Superior temporal gyrus (tissue), 1 donor: ENCODE measurements at regions not wholly inside any gene's neighbourhood (a gene's known extent, or its start where the extent isn't known, plus 50 kb on each side); places are given as distances from the start of the nearest gene placed in this dataset.

Experiments
- DNase-seq: peaks from one replicate; pipeline ENCODE4 v3.0.0-alpha.2; 2016; ENCODE audit errors: extremely low spot score

GRCh38 chr2:164439885-164440284 is 181.4 kb downstream of the GRB14 start:
- DNase-seq: no peak

- no peak for DNase-seq
Measured at GRCh38 chr2:164439235-164439634, 182.0 kb downstream of the GRB14 start.

- DNase-seq: no peak
Measured at GRCh38 chr2:164438490-164439205, 182.6 kb downstream of the GRB14 start.

DNA sequence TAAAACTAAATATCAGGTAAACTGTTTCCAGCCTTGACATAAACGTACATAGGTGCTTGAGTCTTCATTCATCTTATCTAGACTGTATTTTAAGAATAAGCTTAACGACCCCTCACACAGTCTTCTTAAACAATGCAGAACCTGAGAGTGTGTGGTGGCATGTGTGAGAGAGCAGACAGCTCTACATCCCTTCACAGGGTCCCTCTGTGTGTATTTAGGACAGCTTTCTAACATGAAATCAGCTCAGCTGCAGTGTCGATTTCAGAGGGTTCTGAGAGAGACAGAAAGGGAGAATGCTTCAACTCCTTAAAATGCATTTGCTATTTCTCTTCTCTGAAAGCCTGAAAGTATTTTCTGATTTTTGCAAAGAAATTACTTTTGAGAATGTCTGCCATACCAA is 185.2 kb downstream of the GRB14 start:
- no peak for DNase-seq

- peak; percentile 84 for DNase-seq
Measured at GRCh38 chr2:164430166-164430783, 191.0 kb downstream of the GRB14 start.

DNA sequence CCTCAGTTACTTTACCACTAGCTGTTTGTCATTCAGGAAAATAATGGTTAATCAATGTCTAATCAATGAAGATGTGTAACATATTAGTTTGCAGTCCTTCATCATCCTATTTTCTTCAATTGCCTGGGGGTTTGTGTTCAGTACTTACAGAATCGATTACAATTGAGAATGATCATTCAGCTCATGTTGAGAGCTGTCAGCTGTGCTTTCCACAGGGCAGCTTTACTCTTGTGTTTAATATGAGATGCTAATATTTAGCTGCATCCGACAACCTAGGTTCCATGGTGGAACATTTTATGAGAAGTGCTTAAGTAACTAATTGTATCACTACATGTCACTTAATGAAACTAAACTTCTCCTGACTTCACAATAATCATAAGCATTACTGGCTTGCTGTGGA is 191.9 kb downstream of the GRB14 start:
- DNase-seq: no peak

- no peak for DNase-seq
Measured at GRCh38 chr2:164427111-164427510, 194.2 kb downstream of the GRB14 start.

GRCh38 chr2:164420787-164421186 is 200.5 kb downstream of the GRB14 start:
- DNase-seq: no peak

DNA sequence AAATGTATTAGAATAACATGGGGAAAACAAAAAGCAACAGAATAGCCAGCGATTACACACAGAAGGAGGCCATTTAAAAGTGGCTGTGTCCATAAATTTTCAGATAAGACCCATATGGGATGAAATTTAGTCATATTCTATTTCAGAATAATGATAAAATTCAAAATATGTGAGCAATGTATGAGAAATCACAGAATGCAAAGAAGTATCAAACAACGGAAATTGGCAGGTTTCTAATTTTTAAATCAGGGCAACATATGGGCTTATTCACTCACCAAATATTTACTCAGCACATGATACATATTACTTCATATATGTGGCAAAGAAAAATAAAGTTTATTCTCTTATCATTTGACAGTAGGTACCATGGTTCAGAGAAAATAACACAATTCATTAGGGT is 208.5 kb downstream of the GRB14 start:
- no peak for DNase-seq

DNA sequence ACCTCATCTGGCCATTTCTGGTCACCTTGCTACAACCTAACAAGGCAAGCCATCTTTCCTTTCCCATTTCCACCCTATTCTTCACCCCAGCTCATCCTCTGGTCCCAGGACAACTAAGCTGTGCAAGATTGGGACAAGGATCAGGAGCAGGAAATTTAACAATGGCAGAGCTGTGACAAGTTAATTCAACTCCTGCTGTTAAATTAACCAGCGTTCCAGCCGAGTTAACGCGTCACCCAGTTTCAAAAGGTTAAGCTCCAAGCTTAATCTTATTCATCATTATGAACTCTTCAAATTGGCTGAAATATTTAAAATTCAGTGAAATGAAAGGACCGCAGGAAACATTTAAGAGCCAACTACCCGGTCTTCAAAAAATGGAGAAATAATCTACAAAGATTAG is 231.9 kb downstream of the GRB14 start:
- DNase-seq: no peak

GRCh38 chr2:164388511-164388910 is 232.8 kb downstream of the GRB14 start:
- no peak for DNase-seq

DNA sequence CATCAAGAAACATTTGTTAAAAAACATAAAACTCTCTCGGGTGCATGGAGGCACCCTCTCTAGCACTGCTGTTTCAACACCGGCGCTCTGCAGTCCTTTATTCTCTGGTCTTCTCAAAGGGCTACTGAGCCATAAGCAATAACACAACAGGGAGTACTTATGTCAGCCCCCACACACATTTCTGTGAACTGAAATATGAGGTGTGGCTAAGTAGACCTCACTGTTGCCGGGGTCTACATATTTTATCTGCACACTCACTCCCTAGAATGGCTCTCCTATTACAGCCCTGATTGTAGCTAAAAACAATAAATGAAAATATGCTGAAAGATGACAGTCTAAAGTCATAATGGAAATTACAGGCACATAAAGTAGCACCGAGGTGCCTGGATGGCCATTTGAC is 235.1 kb downstream of the GRB14 start:
- DNase-seq: no peak

DNA sequence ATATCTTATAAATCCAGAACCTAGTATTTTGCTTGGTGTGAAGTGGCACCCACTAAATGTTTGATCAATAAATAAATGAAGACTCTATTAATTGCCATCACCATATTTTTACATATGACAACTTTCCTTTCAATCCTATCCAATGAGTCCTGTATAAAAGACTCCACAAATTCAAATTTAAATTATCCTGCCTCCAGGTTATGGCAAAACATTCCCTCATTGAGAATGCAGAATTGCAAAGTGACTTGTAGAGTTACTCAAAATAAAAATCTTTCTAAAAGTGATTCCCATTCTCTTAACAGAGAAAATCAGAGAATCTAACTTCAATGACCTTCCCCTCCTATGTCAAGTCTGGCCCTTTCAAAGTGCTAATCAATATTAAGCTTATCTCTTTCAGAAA is 236.8 kb downstream of the GRB14 start:
- no peak for DNase-seq

DNA sequence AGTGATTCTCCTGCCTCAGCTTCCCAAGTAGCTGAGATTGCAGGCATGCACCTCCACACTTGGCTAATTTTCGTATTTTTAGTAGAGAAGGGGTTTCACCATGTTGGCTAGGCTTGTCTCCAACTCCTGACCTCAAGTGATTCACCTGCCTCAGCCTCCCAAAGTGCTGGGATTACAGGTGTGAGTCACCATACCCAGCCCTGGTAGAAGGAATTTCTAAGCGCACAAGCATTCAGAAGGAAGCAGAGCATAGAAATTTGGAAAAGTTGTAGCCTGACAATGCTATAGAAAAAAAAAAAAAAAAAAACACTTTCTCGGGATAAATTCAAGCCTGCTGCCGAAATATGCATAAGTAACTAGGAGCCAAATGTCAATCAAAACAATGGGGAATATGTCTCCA is 249.4 kb downstream of the GRB14 start:
- DNase-seq: no peak

DNA sequence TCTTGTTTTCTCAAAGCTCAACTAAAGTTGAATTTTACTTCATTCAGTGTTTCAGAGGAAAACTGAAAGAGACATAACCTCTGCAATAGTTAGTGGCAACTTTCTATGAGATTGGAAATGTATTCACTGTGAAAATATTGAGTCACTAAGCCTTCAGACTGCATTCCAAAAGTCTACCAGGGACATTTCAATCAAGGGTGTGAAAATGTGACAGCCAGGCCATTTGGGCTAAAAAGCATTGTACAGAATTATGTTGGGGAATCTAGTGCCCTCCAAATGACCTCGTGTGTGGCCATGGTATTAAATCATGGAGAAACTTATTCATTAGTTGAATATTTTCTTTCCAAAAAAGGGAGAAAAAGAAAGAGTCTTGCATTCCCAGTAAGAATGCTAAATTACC is 251.9 kb downstream of the GRB14 start:
- DNase-seq: no peak

- no peak for DNase-seq
Measured at GRCh38 chr2:164368896-164369295, 252.4 kb downstream of the GRB14 start.

GRCh38 chr2:164363646-164364045 is 257.6 kb downstream of the GRB14 start:
- no peak for DNase-seq

DNA sequence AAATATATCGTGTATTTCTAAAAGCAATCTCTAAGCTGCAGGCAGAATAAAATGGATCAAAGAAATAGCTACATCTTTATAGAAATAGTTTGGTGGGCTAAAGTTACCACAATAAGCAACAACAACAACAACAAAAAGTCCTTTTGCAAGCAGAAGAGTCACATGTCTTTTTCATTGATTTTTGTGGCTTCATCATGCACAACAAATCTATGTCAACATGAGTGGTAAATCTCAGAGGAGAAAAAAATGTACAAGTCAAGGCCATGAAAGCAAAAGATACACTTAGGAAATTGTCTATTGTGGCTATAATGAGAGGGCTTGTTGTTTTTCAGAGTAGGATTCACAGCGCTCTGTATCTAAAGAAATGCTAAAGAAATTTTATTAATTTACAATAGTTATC is 269.7 kb downstream of the GRB14 start:
- no peak for DNase-seq

- no peak for DNase-seq
Measured at GRCh38 chr2:164335947-164336346, 285.3 kb downstream of the GRB14 start.

GRCh38 chr2:164335128-164335527 is 286.2 kb downstream of the GRB14 start:
- DNase-seq: no peak

GRCh38 chr2:164328310-164328709 is 293.0 kb downstream of the GRB14 start:
- no peak for DNase-seq

GRCh38 chr2:164323978-164324377 is 297.3 kb downstream of the GRB14 start:
- no peak for DNase-seq

DNA sequence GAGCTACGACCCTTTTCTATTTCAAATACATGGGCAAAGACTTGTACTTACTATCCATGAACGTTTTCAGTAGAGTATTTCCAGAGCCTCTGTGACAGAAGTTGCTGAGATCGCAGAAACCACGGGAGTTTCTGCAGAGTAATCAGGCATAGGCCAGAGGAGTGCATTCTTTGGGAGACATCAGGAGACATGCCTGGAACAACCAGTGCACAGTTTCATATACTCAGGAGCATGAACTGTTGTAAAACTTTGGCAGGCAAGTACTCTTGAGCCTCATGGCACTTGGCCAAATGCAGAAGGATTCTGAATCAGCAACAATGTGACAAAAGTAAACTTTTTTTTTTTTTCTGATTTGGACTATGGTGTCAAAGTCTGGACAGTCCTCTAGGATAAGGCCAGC is 307.1 kb downstream of the GRB14 start:
- DNase-seq: no peak

- DNase-seq: no peak
Measured at GRCh38 chr2:164306872-164307271, 314.4 kb downstream of the GRB14 start.
